GM21360 (cell line): ENCODE measurements at regions not wholly inside any gene's neighbourhood (a gene's known extent, or its start where the extent isn't known, plus 50 kb on each side); places are given as distances from the start of the nearest gene placed in this dataset.

Source experiments
- ATAC-seq: cut with Tn5 transposase; IDR thresholded peaks from one replicate; pipeline ENCODE4 v1.9.1; 2021; ENCODE audit warnings: mild to moderate bottlenecking, moderate library complexity; ENCODE audit not compliant: unreplicated experiment

DNA sequence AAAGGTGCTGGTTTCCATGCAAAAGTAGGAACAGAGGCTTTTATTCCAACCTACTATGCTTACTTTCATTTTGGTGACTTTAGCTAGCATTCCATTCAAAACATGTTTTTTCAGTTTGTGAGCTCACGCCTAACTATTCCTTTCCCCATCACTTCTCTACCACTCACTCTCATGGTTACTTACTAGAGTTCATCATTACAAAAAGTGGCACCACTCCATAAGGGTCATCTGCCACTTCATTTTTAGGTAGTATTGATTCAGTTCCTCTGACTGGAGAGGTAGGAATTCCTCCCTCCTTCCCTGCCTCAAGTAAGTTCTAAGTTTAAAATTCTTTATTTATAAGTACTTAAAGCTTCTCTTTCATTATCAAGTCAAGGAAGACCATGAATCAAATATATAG, 543.1 kb downstream of the HTR7 start:
- no peak for ATAC-seq

DNA sequence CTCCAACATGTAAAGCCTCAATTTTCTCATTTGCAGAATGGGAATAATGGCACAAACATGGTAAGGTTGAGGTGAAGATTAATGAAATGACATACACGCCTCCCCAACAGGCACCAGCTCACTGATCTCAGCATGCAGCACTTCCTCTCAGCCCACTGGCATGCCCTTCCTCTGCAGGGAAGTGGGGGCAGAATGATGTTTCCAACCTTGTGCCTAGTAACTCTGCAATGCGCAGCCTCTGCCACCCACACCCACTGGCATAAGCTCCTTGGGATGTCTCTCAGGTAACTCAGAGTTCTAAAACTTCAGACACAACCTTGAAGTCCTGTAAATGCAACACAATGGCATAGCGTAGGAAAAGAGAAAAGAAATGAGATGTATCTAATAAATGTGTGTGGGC, 540.7 kb downstream of the HTR7 start:
- no peak for ATAC-seq

DNA sequence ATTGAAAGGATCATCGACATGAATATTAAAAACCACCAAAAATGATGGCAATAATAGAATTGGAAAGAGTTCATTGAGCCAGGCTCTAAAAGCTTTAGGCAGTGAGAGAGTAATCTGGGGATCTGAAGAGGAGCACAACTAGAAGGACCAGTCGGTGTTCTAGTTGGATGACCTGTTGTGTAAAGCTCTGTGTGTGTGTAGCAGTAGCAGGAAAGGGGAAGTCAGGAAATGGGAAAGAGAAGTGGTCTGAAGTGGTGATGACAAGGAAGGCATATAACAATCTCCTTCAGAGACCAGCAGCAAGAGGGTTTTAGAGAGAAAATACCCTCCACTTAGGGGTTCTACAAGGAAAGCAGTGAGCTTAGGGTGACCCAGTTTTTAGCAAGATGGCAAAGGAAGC, 539.2 kb downstream of the HTR7 start:
- ATAC-seq: no peak

DNA sequence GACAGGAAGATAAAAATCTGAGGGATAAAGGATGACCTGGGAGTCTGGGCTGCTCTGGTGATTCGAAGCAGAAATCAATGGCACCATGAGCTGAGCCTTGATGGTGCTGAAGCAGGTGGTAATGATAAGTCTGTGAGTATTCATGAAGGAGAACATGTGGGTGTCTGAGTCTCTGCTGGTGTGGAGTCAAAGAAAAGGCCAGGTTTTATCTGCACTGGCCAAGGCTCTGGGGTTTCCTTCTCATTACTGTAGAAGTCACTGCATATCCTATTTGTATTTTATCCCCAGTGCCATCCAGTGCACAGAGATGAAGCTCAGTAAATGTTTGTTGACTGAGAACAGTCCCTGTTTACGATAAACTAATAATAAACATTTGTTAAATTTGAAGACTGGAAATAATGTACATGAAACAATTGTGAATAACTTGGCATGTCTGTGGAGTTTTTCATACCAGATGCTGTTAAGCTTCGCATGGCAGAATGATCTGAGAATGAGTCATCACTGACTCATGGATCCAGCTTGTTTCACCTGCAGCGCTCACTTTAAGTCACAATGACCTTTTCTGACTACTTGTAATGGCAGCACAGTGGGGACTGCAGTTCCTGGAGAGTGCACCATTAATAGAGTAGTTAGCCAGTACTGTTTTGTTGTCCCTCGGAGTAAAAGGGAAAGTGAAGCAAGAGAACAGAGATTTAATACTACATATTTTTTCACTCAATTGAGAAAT, 538.5 kb downstream of the HTR7 start:
- no peak for ATAC-seq

DNA sequence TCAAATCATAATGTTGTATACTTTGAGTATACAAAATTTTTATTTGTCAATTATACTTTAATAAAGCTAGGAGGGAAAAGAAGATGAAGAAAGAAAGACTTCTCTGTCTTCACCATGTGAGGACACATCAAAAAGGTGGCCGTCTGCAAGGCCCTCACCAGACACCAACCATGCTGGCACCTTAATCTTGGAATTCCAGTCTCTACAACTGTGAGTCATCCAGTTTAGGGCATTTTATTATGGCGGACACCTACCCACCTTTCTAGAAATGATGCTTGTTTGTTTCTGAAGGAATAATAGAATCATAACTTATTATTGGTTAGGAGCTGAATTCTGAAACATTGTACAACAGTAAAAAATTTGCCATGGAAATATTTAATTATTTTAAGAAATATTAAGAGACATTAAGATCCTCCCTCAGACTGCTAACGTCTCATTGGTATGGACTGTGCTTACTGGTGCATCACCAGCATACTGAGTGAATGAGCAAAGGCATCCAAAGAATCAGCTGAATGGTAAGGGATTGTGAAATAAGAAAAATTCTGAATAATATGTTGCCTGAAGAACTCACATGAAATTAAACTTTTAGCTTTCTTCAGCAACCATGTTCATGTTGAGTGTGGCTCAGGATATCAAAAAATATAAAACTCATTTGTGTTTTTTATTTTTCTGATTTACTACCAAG, 536.6 kb downstream of the HTR7 start:
- ATAC-seq: no peak

DNA sequence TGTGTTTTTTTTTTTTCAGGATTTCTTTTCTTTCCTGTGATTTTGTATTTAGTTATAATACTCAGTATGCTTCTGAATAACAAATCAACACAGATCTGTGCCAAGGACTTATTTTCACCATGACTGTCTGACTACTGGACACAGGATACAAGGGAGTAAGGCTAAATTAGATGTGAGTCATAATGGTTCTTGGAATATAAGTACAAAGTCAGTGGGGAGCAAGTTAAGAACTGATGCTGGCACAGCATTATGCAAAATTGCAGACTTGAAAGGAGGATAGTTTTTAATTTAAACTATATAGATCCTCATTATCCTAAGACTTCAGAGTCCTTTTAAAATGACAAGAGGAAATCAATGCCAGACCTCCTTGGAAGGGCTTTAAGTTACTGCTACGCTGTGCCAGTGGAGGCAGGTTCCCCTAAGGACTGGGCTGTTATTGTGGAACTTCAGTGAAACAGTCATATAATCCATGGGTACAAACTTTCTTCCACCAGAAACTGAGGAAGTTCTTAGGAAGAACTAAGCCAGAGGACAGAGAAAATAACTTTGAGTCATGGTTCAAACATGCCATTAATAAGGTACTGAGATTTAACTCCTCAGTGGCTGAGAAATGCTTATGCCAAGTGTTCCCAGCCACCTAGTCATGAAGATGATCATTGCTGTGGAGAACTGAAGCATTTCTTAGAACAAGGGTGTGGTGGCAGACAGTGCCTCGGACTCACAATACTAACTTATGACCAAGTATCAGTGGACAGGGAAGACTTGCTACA, 531.2 kb downstream of the HTR7 start:
- ATAC-seq: no peak

DNA sequence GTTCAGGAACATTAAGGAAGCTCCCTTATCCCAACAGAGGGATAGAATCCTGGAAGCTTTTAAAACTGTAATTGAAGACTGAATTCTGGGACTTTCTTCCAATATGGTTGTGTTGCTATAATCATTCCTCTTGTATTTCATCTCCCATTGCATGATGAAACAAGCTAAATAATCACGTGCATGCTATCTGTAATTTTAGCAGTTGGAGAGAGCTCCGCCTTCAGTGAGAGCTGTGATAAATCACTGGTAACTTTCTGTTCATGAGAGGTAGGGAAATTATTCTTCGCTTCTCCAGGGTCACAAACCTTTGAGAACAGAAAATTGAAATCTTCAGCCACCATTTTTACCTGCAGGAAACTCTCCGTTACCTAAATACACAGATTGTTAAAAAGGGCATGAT, 530.2 kb downstream of the HTR7 start:
- no peak for ATAC-seq

DNA sequence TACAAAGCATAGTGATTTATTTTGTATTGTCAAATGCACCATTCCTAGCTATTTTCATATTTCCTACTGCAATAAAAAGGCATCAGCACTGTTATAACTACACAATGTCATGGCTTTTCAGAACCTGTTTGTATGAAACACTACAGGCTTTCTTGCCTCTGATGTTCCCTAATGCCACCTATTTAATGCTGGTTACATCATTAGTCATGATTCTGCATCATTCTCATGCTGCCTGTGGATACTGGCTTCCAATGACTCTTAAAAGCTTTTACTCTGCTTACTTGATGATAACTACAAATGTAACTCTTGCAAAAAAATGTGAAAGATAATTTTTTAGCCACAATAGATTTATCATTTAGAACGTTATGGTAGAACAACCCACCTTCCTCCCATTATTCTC, 529.4 kb downstream of the HTR7 start:
- no peak for ATAC-seq

DNA sequence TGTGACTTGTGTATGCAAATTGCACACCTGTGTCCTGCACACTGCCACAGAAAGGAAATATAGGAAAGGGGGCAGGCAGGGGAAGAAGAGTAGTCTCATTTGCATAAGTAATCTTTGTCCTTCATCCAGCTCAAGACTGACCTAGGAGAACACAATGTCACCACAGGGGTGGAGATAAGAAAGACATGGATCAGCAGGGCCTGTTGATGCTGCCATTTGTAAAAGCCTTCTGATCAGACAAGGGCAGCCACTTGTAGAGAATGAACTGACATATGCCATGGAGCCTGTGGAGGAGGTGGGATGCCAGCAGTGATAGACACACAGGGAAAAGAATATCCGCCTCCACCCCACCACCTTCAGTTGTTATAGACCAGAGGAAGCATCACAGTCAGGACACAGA, 528.9 kb downstream of the HTR7 start:
- ATAC-seq: no peak

DNA sequence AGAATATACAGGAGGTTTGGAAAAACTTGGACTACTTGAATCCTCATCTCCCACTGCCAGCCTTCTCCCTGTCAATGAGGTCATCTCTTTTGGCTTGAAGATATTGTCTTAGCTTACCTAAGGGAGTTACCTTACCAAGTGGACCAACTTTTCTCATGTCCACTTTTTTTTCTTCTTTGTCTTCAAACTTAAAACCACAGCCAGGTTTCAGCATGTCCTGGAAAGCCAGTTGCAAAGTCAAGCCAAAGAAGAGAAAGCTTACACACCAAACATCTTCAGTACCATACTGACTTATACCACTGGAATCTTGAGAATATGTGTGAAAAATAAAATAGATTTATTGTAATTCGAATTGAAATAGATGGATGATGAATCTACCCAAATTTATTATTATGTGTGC, 520.5 kb downstream of the HTR7 start:
- no peak for ATAC-seq

DNA sequence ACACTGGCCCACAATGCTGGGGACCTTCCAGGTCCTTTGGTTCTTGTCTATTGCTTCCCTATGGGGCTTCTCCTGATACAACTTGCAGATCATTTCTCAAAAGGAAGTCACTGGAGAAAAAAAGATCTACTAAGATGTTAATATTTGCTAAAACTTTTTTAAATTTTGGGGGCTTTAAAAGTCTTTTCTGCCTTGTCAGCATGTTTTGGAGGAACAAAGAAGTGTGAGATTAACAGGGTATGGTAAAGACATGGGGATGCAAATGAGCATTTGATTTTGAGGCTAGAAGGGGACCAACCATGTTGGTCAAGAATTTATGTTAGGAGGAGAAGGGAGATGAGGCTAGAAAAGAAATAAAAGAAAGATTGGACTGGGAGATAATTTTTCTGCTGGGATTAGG, 515.4 kb downstream of the HTR7 start:
- ATAC-seq: no peak

DNA sequence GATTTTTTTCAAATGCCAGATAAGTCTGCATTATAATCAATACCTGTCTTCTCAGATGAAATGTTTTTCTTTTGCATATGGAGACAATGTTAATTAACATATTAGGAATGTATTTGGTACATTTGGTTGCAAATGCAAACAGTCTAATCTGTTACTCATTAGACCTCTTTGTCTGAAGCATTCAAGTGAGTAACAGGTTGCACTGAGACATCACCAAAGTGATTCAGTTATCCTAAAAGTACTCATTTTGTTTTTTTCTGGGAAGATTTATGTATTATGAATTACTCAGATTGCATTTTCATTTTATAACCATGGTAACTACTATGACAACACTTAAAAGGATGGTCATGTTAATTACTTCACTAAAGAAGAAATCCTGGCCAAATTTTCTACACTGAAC, 513.6 kb downstream of the HTR7 start:
- no peak for ATAC-seq

DNA sequence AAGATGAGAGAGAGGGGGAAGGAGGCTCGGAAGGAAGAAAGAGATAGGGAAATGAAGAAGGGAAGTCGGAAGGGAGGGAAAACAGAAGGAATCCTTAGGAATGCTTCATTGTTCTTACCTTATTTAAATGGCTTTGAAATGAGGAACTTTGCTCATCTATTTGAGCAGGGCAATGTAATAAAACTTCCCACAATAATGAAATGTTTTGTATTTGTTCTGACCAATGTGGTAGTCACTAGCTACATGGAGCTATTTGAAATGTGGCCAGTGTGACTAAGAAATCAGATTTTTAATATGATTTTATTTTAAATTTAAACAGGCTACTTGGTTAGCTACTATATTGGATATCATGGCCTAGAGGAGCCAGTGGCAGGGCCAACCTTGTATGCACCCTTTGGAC, 510.6 kb downstream of the HTR7 start:
- no peak for ATAC-seq

DNA sequence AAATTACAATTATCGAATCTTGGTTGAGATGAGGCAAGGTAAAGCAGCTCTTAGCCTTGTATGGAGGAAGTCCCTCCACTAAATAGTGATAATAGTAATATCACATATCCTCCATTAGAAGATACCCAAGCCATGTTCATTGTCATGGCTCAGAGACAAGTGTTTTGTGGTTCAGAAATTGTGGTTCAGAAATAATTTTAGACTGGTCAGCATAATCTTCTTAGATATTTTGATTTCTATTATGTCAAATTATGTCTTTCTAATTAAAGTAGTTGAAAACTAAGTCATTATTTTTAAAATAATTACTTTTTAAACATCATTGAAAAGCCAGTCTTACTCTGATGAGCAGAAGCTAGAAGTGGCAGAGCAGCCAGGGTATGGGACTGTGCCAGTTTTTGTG, 507.7 kb downstream of the HTR7 start:
- ATAC-seq: no peak

DNA sequence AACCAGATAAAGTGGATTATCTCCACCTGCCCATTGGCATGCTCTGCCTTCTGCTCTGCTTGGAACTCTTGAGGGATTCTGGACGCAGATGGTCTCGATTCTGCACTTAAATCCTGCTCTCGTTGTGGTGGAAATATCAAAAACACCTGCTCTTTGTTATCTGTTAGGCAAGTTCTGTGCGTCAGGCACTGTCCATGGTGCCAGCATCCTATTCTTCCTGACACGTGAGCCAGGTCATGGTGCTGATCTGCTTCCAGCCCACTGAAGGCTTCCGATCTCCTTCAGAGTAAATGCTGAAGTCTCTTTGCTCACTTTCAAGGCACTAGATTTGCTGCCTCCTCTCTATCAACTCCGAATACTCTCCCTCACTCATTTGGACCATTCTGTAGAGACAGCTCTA, 505.6 kb downstream of the HTR7 start:
- no peak for ATAC-seq

DNA sequence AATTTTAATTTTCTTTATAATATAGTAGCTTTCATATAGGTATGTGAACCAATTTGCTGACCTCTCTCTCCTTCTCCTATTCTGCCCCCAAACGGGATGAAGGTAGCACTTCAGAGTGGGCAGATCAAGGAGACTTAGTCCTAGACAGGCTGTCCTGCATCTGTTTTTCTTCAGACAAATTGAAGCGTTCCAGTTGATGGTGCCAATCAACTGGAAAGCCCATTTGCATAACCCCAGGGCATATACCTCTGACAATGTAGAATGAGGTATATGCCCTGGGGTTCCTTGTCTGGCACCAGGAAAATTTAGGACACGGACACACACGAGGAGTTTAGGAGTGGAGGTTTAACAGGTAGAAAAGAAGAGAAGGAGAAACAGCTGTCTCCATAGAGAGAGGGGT, 502.9 kb downstream of the HTR7 start:
- ATAC-seq: no peak

DNA sequence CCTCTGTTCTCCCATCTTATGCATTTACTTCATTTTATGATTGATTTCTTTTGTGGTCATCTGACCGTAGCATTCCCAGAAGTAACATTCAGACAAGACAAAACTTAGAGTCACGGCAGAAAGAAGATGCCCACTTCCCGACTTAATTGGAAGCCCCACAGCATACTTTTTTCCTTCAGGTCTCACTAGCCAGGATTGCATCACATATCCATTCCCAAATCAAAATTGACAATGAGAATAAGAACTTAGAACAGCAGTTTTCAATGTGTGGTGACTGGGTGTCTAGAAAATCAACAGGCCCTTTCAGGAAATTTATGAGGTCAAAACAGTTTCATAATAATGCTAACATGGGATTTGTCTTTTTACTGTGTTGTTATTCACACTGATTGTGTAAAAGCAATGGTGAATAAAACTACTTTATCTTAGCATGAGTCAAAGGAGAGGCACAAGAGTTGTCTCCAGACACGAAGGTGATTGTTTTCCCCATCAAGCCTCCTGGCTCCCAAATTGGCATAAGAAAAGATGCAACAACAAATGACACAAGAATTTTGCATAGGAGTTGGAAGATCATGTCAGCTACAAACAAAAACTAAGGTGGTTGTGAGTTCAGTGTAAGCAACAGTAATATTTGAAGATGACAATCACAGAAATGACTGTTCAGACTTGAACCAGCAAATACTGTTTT, 493.9 kb downstream of the HTR7 start:
- no peak for ATAC-seq

DNA sequence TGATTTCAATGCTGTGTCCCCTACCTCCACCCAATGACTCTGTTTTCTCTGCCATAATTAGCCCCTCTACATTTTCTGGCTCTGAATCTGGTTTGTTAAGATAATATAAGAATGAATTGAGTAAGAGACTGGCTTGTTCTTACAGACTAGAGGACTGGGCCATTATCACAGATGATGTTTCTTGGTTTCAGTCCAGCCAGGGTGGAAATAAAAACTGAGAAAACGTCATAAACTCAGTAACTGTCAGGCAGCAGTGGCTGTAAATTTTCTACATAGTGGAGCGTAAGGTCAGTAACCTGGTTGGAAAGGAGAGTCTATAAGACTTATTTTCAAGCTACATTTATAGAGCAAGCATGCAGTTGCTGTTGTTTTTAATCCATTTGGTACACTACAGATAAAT, 485.4 kb downstream of the HTR7 start:
- ATAC-seq: no peak

DNA sequence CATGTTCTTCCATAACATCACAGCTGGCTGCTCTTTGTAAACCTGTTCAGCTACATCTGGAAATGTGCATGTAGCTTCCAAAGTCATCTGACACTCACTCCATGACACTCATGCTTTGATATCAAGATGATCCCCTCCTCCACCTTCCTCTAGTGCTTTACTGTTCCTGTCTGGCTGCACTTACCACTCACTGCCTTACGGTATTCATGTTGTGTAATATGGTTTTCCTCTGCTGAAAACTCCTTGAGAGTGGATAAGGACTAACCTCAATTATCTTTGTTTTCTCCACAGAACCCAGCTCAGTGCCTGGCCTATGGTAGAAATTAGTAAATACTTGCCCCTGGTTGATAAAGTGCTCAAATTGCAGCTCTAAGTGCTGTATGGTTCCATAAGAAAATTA, 483.9 kb downstream of the HTR7 start:
- ATAC-seq: no peak

DNA sequence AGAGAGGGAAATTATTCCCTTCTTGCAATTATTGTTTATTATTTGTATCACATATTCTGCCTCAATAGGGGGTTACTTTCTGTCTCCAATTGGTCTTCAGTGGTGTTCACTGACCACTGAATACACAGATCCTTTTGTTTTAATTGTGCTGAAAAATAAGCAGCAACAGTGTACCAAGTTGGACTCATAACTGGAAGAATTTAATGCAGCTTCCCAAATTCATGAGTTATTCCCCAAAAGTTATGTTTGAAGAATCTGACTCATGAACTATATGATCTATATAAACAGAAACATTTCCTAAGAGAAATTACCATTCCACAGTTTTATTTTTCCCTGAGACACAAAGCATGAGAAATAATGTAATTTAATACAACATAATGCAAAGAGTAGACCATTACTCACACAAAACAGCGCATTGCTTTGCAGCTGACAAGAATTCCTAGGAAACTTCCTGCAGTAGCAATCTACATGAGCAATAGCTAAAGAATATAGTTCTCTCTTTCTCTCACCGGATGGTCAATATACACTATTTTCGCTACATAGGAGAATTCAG, 479.2 kb downstream of the HTR7 start:
- no peak for ATAC-seq

DNA sequence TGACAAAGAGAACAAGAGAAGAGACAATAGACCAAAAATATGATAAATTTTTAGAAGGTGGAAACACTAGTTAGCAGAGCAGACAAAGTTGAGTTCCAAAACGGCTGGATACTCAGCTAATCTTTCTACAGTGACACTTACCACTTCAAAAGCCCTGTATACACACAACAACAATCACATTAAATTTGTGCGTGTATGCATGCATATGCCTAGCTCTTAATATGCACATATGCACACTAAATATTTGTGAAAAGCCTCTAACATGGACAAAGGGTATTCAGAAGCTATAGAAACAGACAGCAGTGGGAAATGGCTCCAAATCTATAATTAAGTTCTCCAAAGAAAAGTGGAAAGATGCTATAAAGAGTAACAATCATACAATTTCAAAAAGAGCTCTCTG, 476.4 kb downstream of the HTR7 start:
- no peak for ATAC-seq
